OCI-LY7 (cell line): ENCODE measurements at regions not wholly inside any gene's neighbourhood (a gene's known extent, or its start where the extent isn't known, plus 50 kb on each side); places are given as distances from the start of the nearest gene placed in this dataset.

Experiments used
- BruUV-seq: library from RNA; stranded (reverse); fragments of 400-500 nt; replicated peaks from 2 replicates; lab custom pipeline; 2021; lab: Mats Ljungman, UMichigan
- CTCF ChIA-PET: fragments of 300-600 bp; sonication (Branson Sonifier 250); formaldehyde crosslinking; loops from one replicate; lab custom pipeline; 2022; ENCODE audit warnings: antibody characterized with exemption; ENCODE audit not compliant: unreplicated experiment; lab: Charles Lee
- POLR2A ChIA-PET: fragments of 300-600 bp; sonication (Branson Sonifier 250); formaldehyde crosslinking; loops from one replicate; lab custom pipeline; 2022; ENCODE audit warnings: antibody characterized with exemption; lab: Charles Lee
- DNase-seq: peaks from one replicate; pipeline ENCODE4 v3.0.0-alpha.2; 2015; ENCODE audit warnings: low spot score
- H2AFZ ChIP-seq: fragments of 200-600 bp; sonication (generic), shearing (Covaris generic); 2 replicates; pipeline ENCODE4 v1.6.1; 2014; ENCODE audit warnings: mild to moderate bottlenecking, antibody characterized with exemption, low read length, moderate library complexity
- H3K27ac ChIP-seq: fragments of 200-600 bp; sonication (generic); 2 replicates; pipeline ENCODE4 v1.5.1; 2014; ENCODE audit warnings: mixed run types, low read depth, mild to moderate bottlenecking, moderate library complexity, low read length, inconsistent platforms; ENCODE audit not compliant: poor library complexity, severe bottlenecking
- H3K36me3 ChIP-seq: fragments of 200-600 bp; sonication (generic); 2 replicates; pipeline ENCODE4 v1.6.1; 2014; ENCODE audit warnings: mild to moderate bottlenecking, antibody characterized with exemption, low read length, moderate library complexity, mixed read lengths; ENCODE audit not compliant: insufficient read depth
- H3K4me1 ChIP-seq: fragments of 200-600 bp; sonication (generic); 2 replicates; pipeline ENCODE4 v1.5.1; 2014; ENCODE audit warnings: mild to moderate bottlenecking, low read length; ENCODE audit not compliant: insufficient read depth, poor library complexity, severe bottlenecking
- H3K4me2 ChIP-seq: fragments of 200-600 bp; sonication (generic); 2 replicates; pipeline ENCODE4 v1.6.1; 2014; ENCODE audit warnings: mild to moderate bottlenecking, low read length
- H3K4me3 ChIP-seq: fragments of 200-600 bp; sonication (generic); 2 replicates; pipeline ENCODE4 v1.5.1; 2014; ENCODE audit warnings: mild to moderate bottlenecking, low read depth, low read length; ENCODE audit not compliant: poor library complexity, severe bottlenecking
- H3K79me2 ChIP-seq: fragments of 200-600 bp; sonication (generic); 2 replicates; pipeline ENCODE4 v1.6.1; 2016; ENCODE audit warnings: low read depth, mild to moderate bottlenecking, low read length, moderate library complexity, mixed read lengths; ENCODE audit not compliant: insufficient read depth
- H3K9me2 ChIP-seq: fragments of 200-600 bp; sonication (generic); 2 replicates; pipeline ENCODE4 v1.6.1; 2016; ENCODE audit warnings: mild to moderate bottlenecking, low read length, mixed read lengths; ENCODE audit not compliant: insufficient read depth
- H3K9me3 ChIP-seq: fragments of 200-600 bp; sonication (generic); 2 replicates; pipeline ENCODE4 v1.6.1; 2014; ENCODE audit warnings: mild to moderate bottlenecking, mixed run types, low read length, mixed read lengths
- H4K20me1 ChIP-seq: fragments of 200-600 bp; sonication (generic); 2 replicates; pipeline ENCODE4 v1.6.1; 2014; ENCODE audit warnings: mild to moderate bottlenecking, antibody characterized with exemption, low read length, moderate library complexity, mixed read lengths; ENCODE audit not compliant: insufficient read depth
- EZH2phosphoT487 ChIP-seq: fragments of 200-600 bp; sonication (generic); IDR thresholded peaks from 2 replicates; pipeline ENCODE4 v1.6.1; 2018; ENCODE audit warnings: low read depth, borderline replicate concordance, mild to moderate bottlenecking, mixed run types, antibody characterized with exemption, low read length, moderate library complexity, mixed read lengths
- intact Hi-C: fragments of 100-400 bp; cut with micrococcal nuclease; formaldehyde crosslinking; loops from one replicate; pipeline ENCODE4 v1.10.0; 2022; ENCODE audit not compliant: unreplicated experiment
- TF ChIP-seq, protein P1 (sequence below): fragments of 200-600 bp; sonication (generic); conservative IDR thresholded peaks from 2 replicates; pipeline ENCODE4 v1.5.1; 2014; ENCODE audit warnings: mild to moderate bottlenecking, antibody characterized with exemption, low read length, moderate library complexity, mixed read lengths

DNA sequence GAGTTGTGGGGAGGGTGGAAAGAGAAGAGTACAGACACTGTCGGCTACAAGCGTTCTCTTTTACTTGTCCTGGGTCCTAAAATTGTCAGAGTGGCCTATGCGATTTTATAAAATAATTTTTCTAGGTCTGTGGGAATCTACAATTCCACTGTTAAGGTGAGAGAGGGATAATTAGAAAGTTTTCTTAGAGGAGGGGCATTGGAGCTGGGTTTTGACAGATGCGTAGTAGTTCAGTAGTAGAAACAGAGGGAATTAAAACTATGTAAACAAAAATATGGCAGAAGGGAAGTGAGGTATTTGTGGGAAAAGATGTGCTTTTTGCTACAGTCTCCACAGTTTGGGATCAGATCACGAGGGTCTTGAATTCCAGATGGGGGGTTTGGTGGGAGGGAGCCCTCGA lies 129.1 kb upstream of the SHB start:
- DNase-seq = no peak
- Histone ChIP-seq H3K4me2 (no peak overlapping the region), H4K20me1 (no peaks in the 10 kb centered on the region), H3K36me3 (no peaks in the 10 kb centered on the region), H3K9me2 (no peaks in the 10 kb centered on the region), H3K79me2 (no peaks in the 10 kb centered on the region), H2AFZ (no peak overlapping the region), H3K9me3 (no peaks in the 10 kb centered on the region), H3K4me1 (no peaks in the 10 kb centered on the region), H3K27ac (no peak overlapping the region), H3K4me3 (no peak overlapping the region)
- TF ChIP-seq, protein P1, sequence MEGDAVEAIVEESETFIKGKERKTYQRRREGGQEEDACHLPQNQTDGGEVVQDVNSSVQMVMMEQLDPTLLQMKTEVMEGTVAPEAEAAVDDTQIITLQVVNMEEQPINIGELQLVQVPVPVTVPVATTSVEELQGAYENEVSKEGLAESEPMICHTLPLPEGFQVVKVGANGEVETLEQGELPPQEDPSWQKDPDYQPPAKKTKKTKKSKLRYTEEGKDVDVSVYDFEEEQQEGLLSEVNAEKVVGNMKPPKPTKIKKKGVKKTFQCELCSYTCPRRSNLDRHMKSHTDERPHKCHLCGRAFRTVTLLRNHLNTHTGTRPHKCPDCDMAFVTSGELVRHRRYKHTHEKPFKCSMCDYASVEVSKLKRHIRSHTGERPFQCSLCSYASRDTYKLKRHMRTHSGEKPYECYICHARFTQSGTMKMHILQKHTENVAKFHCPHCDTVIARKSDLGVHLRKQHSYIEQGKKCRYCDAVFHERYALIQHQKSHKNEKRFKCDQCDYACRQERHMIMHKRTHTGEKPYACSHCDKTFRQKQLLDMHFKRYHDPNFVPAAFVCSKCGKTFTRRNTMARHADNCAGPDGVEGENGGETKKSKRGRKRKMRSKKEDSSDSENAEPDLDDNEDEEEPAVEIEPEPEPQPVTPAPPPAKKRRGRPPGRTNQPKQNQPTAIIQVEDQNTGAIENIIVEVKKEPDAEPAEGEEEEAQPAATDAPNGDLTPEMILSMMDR = no peak
- TF ChIP-seq EZH2phosphoT487 = no peak
- CTCF ChIA-PET = no interaction called here
- POLR2A ChIA-PET = interaction anchor here (1.3 kb wide), 1 partner anchor 9 kb away, joined by 6 read pairs; no protein-coding TSS in a partner anchor
- intact Hi-C loops = no loop called here
- no TSS peak for BruUV-seq

DNA sequence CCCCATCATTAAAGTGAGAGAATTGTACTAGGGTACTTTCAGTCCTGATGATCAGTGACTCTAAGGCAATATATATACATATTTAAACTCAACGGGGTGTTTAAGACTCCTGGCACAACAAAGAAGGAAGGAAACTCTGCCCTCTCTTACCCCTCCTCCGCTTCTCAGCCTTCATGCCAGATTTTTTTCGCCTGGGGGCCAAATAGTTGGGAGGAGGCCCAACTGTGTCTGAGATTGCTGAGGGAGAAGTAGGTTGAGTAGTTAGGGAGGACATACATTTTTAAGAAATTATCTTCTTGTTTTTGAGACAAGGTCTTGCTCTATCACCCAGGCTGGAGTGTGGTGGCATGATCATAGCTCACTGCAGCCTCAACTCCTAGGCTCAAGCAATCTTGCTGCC lies 127.7 kb upstream of the SHB start:
- no peaks in the 10 kb centered on the region for H3K9me2 ChIP-seq
- H3K4me3 ChIP-seq = no peak overlapping the region
- no TSS peak for BruUV-seq
- intact Hi-C loops = no loop called here
- H3K4me2 ChIP-seq = no peak overlapping the region
- CTCF ChIA-PET = no interaction called here
- H2AFZ ChIP-seq = no peak overlapping the region
- no peaks in the 10 kb centered on the region for H3K79me2 ChIP-seq
- H4K20me1 ChIP-seq = no peaks in the 10 kb centered on the region
- no peaks in the 10 kb centered on the region for H3K36me3 ChIP-seq
- TF ChIP-seq EZH2phosphoT487 = no peak
- H3K9me3 ChIP-seq = no peaks in the 10 kb centered on the region
- POLR2A ChIA-PET = interaction anchor here (1.0 kb wide), 1 partner anchor 31 kb away, joined by 3 read pairs; no protein-coding TSS in a partner anchor
- no peak for DNase-seq
- no peak overlapping the region for H3K27ac ChIP-seq
- H3K4me1 ChIP-seq = no peaks in the 10 kb centered on the region

GRCh38 chr9:38195737-38196161 lies 126.7 kb upstream of the SHB start:
- no TSS peak for BruUV-seq
- ChIA-PET CTCF (no interaction called here), POLR2A (no interaction called here)
- Histone ChIP-seq H2AFZ (no peak overlapping the region), H3K4me3 (no peak overlapping the region), H3K79me2 (no peaks in the 10 kb centered on the region), H3K36me3 (no peaks in the 10 kb centered on the region), H3K4me2 (no peak overlapping the region), H3K9me2 (no peaks in the 10 kb centered on the region), H3K27ac (no peak overlapping the region), H3K4me1 (no peaks in the 10 kb centered on the region), H3K9me3 (no peaks in the 10 kb centered on the region), H4K20me1 (no peaks in the 10 kb centered on the region)
- no peak for DNase-seq
- intact Hi-C loops = no loop called here
- TF ChIP-seq EZH2phosphoT487 = no peak
- TF ChIP-seq, protein P1 = no peak
